NCI-H2227 treated with DMSO at 0.1 percent for 48 hours (cell line): ENCODE measurements at regions not wholly inside any gene's neighbourhood (a gene's known extent, or its start where the extent isn't known, plus 50 kb on each side); places are given as distances from the start of the nearest gene placed in this dataset.

Experiments used
- DNase-seq: peaks from one replicate; lab custom pipeline; 2025; lab: John Stamatoyannopoulos, UW

GRCh38 chr18:73235491-73235890 is 367.7 kb upstream of the NETO1 start:
- DNase-seq: no peak

GRCh38 chr18:73232933-73233332 is 365.1 kb upstream of the NETO1 start:
- DNase-seq: no peak

- DNase-seq: no peak
Observed at GRCh38 chr18:73220663-73221062, 352.9 kb upstream of the NETO1 start.

GRCh38 chr18:73218293-73218692 is 350.5 kb upstream of the NETO1 start:
- DNase-seq: no peak

GRCh38 chr18:73214970-73215369 is 347.2 kb upstream of the NETO1 start:
- DNase-seq: no peak

GRCh38 chr18:73212442-73212841 is 344.7 kb upstream of the NETO1 start:
- DNase-seq: no peak

GRCh38 chr18:73201940-73202339 is 334.2 kb upstream of the NETO1 start:
- no peak for DNase-seq

- DNase-seq: no peak
Observed at GRCh38 chr18:73199151-73199550, 331.4 kb upstream of the NETO1 start.

- DNase-seq: no peak
Observed at GRCh38 chr18:73189718-73190117, 321.9 kb upstream of the NETO1 start.

GRCh38 chr18:73168236-73168635 is 300.4 kb upstream of the NETO1 start:
- DNase-seq: no peak

- DNase-seq: no peak
Observed at GRCh38 chr18:73164430-73164829, 296.6 kb upstream of the NETO1 start.

GRCh38 chr18:73163236-73163635 is 295.4 kb upstream of the NETO1 start:
- no peak for DNase-seq

- DNase-seq: no peak
Observed at GRCh38 chr18:73156117-73156516, 288.3 kb upstream of the NETO1 start.

- no peak for DNase-seq
Observed at GRCh38 chr18:73153271-73153670, 285.5 kb upstream of the NETO1 start.

- no peak for DNase-seq
Observed at GRCh38 chr18:73151086-73151485, 283.3 kb upstream of the NETO1 start.

- no peak for DNase-seq
Observed at GRCh38 chr18:73150199-73150598, 282.4 kb upstream of the NETO1 start.

- DNase-seq: no peak
Observed at GRCh38 chr18:73147590-73147989, 279.8 kb upstream of the NETO1 start.

GRCh38 chr18:73144030-73144429 is 276.2 kb upstream of the NETO1 start:
- DNase-seq: no peak

- DNase-seq: no peak
Observed at GRCh38 chr18:73136134-73136533, 268.3 kb upstream of the NETO1 start.

GRCh38 chr18:73124175-73124574 is 256.4 kb upstream of the NETO1 start:
- no peak for DNase-seq

GRCh38 chr18:73121207-73121606 is 253.4 kb upstream of the NETO1 start:
- no peak for DNase-seq

GRCh38 chr18:73120626-73121025 is 252.8 kb upstream of the NETO1 start:
- DNase-seq: no peak

- DNase-seq: no peak
Observed at GRCh38 chr18:73119574-73119973, 251.8 kb upstream of the NETO1 start.

GRCh38 chr18:73118121-73118816 is 250.5 kb upstream of the NETO1 start:
- no peak for DNase-seq
